Effector memory CD4-positive, alpha-beta T cell (primary cell): ENCODE measurements at regions not wholly inside any gene's neighbourhood (a gene's known extent, or its start where the extent isn't known, plus 50 kb on each side); places are given as distances from the start of the nearest gene placed in this dataset.
"Not testable (repeated sequence)": the region's sequence is repeated elsewhere in the genome, so short reads cannot be mapped to it uniquely, and the experiment has no call there.

Experiments used
- DNase-seq, 3 donors: peaks; one replicate each; pipeline ENCODE4 v3.0.0-alpha.2; 2020
- H3K27ac ChIP-seq: 2 replicates; pipeline ENCODE4 v1.7.0; 2013; ENCODE audit warnings: mild to moderate bottlenecking, low read length, moderate library complexity; ENCODE audit not compliant: insufficient read depth, poor library complexity, severe bottlenecking
- H3K27me3 ChIP-seq: replicated peaks from 2 replicates; pipeline ENCODE4 v1.7.0; 2013; ENCODE audit warnings: mild to moderate bottlenecking, low read length; ENCODE audit not compliant: insufficient read depth, control insufficient read depth, poor library complexity, severe bottlenecking
- H3K36me3 ChIP-seq: 2 replicates; pipeline ENCODE4 v1.7.0; 2013; ENCODE audit warnings: mild to moderate bottlenecking, low read length, moderate library complexity; ENCODE audit not compliant: control insufficient read depth, insufficient read depth
- H3K4me1 ChIP-seq: 2 replicates; pipeline ENCODE4 v1.7.0; 2013; ENCODE audit warnings: low read length, mild to moderate bottlenecking; ENCODE audit not compliant: control insufficient read depth, insufficient read depth, poor library complexity, severe bottlenecking
- H3K4me3 ChIP-seq: 2 replicates; pipeline ENCODE4 v1.7.0; 2013; ENCODE audit warnings: low read length, low read depth, mild to moderate bottlenecking; ENCODE audit not compliant: insufficient read depth, poor library complexity, severe bottlenecking
- H3K9me3 ChIP-seq: 2 replicates; pipeline ENCODE4 v1.7.0; 2013; ENCODE audit warnings: mild to moderate bottlenecking, low read length, moderate library complexity; ENCODE audit not compliant: control insufficient read depth

DNA sequence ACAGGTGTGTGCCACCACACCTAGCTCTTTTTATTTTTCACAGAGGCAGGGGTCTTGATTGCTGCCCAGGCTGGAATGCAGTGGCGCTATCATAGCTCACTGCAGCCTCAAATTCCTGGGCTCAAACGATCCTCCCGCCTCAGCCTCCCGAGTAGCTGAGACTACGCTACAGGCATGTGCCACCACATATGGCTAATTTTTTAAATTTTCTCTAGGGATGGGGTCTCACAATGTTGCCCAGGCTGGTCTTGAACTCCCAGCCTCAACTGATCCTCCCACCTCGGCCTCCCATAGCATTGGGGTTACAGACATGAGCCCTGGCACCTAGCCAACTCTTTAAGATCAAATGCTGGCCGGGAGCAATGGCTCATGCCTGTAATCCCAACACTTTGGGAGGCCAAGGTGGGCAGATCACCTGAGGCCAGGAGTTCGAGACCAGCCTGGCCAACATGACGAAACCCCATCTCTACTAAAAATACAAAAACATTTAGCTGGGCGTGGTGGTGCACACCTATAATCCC, 50.6 kb upstream of the MYL10 start:
- not testable (repeated sequence) for H3K4me1 ChIP-seq, DNase-seq, H3K36me3 ChIP-seq, H3K4me3 ChIP-seq, H3K27ac ChIP-seq, H3K27me3 ChIP-seq, H3K9me3 ChIP-seq

- Histone ChIP-seq H3K36me3 (no peaks in the 10 kb centered on the region), H3K27me3 (no peaks in the 10 kb centered on the region), H3K9me3 (no peaks in the 10 kb centered on the region), H3K4me3 (no peak overlapping the region), H3K27ac (no peak overlapping the region), H3K4me1 (no peaks in the 10 kb centered on the region)
- DNase-seq: no peak
Observed at GRCh38 chr7:101680406-101681145, 51.5 kb upstream of the MYL10 start.

GRCh38 chr7:101681170-101682007, 52.3 kb upstream of the MYL10 start:
- no peak for DNase-seq
- no peaks in the 10 kb centered on the region for H3K9me3 ChIP-seq

DNA sequence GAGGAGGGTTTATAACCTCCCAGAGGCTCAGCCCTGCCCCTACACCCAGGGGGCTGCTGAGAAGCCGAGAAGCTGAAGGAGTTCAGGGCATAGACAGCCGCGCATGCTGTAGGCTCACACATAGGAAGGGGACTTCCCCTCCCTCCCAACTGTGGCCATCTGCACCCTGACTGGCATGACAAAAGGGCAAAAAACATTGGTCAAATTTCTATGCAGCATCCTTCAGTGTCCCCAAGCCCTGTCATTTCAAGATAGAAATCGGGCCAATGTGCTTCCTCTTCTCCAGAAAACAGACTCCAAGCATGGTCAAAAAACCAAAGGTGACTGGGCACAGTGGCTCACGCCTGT, 55.9 kb upstream of the MYL10 start:
- H3K36me3 ChIP-seq: no peaks in the 10 kb centered on the region
- H3K27me3 ChIP-seq: no peaks in the 10 kb centered on the region
- H3K9me3 ChIP-seq: no peaks in the 10 kb centered on the region
- DNase-seq: no peak
- no peak overlapping the region for H3K27ac ChIP-seq
- H3K4me3 ChIP-seq: no peak overlapping the region
- H3K4me1 ChIP-seq: peaks cover 6% of the 10 kb centered on the region

More at GRCh38 chr7:101681170-101682007, 52.3 kb upstream of the MYL10 start:
- no peak overlapping the region for H3K27ac ChIP-seq
- no peaks in the 10 kb centered on the region for H3K36me3 ChIP-seq
- H3K4me1 ChIP-seq: no peaks in the 10 kb centered on the region
- no peak overlapping the region for H3K4me3 ChIP-seq
- no peaks in the 10 kb centered on the region for H3K27me3 ChIP-seq

GRCh38 chr7:101686030-101686429, 56.9 kb upstream of the MYL10 start:
- Histone ChIP-seq H3K4me1 (peaks cover 6% of the 10 kb centered on the region), H3K27me3 (no peaks in the 10 kb centered on the region), H3K27ac (no peak overlapping the region), H3K36me3 (no peaks in the 10 kb centered on the region), H3K4me3 (no peak overlapping the region), H3K9me3 (no peaks in the 10 kb centered on the region)
- no peak for DNase-seq

DNA sequence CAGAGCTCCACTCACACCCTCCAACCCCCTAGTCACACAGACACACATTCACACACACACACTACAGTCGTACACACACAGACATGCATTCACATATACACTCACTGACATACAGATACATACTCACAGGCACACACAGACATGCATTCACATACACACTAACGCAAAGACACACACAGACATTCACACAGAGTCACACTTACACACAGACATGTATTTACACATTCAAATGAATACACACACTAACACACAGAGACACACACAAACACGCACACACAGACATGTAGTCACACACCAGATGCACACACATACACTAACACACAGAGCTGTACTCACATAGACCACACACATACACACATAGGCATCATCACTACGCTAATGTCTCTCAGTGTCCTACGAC, 58.0 kb upstream of the MYL10 start:
- no peaks in the 10 kb centered on the region for H3K36me3 ChIP-seq
- H3K4me3 ChIP-seq: no peak overlapping the region
- no peak for DNase-seq
- H3K4me1 ChIP-seq: peaks cover 6% of the 10 kb centered on the region
- H3K27ac ChIP-seq: no peak overlapping the region
- H3K9me3 ChIP-seq: no peaks in the 10 kb centered on the region
- no peaks in the 10 kb centered on the region for H3K27me3 ChIP-seq

GRCh38 chr7:101687791-101688182, 58.7 kb upstream of the MYL10 start:
- Histone ChIP-seq H3K27me3 (no peaks in the 10 kb centered on the region), H3K36me3 (no peaks in the 10 kb centered on the region), H3K9me3 (no peaks in the 10 kb centered on the region), H3K27ac (no peak overlapping the region), H3K4me1 (peaks cover 6% of the 10 kb centered on the region), H3K4me3 (no peak overlapping the region)
- no peak for DNase-seq

GRCh38 chr7:101688183-101688831, 59.2 kb upstream of the MYL10 start:
- H3K27ac ChIP-seq: no peak overlapping the region

DNA sequence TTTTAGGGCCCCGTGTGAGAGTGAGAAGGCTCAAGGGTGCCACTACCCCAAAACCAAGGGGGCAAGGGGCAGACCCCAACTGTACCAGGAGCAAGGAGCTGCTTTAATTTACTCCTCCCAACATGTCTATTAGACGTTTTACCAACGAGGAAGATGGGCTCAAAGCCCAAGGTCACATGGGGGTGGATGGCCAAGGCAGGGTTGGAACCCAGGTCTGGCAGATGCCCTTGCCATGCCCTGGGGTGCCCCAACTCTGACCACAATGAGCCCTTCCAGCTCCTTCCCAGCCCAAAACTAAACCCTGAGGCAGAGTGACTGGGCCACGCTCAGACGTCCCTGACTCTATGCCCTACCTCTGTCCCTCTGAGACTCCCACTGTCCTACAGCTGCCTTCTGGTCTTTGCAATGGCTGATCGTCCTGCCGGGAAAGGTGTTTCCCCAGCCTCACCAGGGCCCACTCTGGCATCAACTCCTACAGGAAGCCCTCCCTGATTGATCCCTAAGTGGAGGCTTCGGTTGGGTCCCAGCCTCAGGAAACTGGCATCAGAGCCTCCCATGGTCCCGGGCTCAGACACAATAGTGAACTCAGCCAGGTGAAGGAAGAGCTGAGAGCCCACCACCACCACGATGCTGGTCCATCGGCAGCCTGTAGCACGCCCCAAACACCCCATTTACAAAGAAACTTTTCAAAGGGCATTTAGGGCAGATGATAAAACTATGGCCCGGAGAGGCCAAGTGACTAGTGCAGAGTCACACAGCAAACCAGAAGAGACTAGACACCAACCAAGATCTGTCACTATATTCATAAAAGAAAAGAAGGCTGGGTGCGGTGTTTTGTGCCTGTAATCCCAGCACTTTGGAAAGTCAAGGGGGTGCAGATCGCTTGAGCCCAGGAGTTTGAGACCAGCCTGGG, 60.2 kb upstream of the MYL10 start:
- DNase-seq: no peak
- no peaks in the 10 kb centered on the region for H3K9me3 ChIP-seq

More at GRCh38 chr7:101688183-101688831, 59.2 kb upstream of the MYL10 start:
- peak; percentile 45 to 58 (median 46) for DNase-seq
- Histone ChIP-seq H3K27me3 (no peaks in the 10 kb centered on the region), H3K4me3 (no peak overlapping the region), H3K4me1 (peaks cover 6% of the 10 kb centered on the region), H3K36me3 (no peaks in the 10 kb centered on the region), H3K9me3 (no peaks in the 10 kb centered on the region)

More for the DNA sequence above, 60.2 kb upstream of the MYL10 start:
- no peaks in the 10 kb centered on the region for H3K36me3 ChIP-seq
- H3K27me3 ChIP-seq: no peaks in the 10 kb centered on the region
- H3K27ac ChIP-seq: no peak overlapping the region
- H3K4me1 ChIP-seq: peaks cover 6% of the 10 kb centered on the region
- no peak overlapping the region for H3K4me3 ChIP-seq
